Body of pancreas (tissue), 4 donors: ENCODE measurements at regions not wholly inside any gene's neighbourhood (a gene's known extent, or its start where the extent isn't known, plus 50 kb on each side); places are given as distances from the start of the nearest gene placed in this dataset.

Source experiments
- ATAC-seq: fragments of 150-250 bp; one replicate; pipeline ENCODE4 v1.9.1; 2016
- DNase-seq, 4 donors: peaks; one replicate each; pipeline ENCODE4 v3.0.0-alpha.2; 2019
- H3K27ac ChIP-seq, 4 donors: fragments of 200-600 bp; sonication (generic); 1 replicate in 3 of 4; 2 replicates in 1 of 4; pipeline versions ENCODE4 v1.5.1 to v1.6.1; 2016 to 2019; ENCODE audit warnings: mild to moderate bottlenecking in 1 of 4, mixed read lengths in 1 of 4, moderate library complexity in 1 of 4
- H3K27me3 ChIP-seq, 2 donors: fragments of 200-600 bp; sonication (generic); one replicate each; pipeline ENCODE4 v1.6.0; 2016; ENCODE audit warnings: mild to moderate bottlenecking in 1 of 2
- H3K36me3 ChIP-seq, 2 donors: fragments of 200-600 bp; sonication (generic); replicated peaks in 1 of 2; 2 replicates each; pipeline ENCODE4 v1.5.1; 2016; ENCODE audit warnings: low read depth in 2 of 2; ENCODE audit not compliant: insufficient read depth in 1 of 2
- H3K4me1 ChIP-seq: fragments of 200-600 bp; sonication (generic); one replicate; pipeline ENCODE4 v1.6.0; 2016
- H3K4me3 ChIP-seq, 2 donors: fragments of 200-600 bp; sonication (generic); 1 replicate in 1 of 2; 2 replicates in 1 of 2; pipeline ENCODE4 v1.5.1; 2016 to 2019
- H3K9me3 ChIP-seq, 3 donors: fragments of 200-600 bp; sonication (generic); 1 replicate in 2 of 3; 2 replicates in 1 of 3; pipeline ENCODE4 v1.5.1; 2016
- POLR2A ChIP-seq, 3 donors: fragments of 450-650 bp; IDR thresholded peaks; one replicate each; pipeline ENCODE4 v1.6.1; 2016; ENCODE audit warnings: antibody characterized with exemption in 3 of 3, mild to moderate bottlenecking in 2 of 3
- WGBS, 2 donors: methylation state at CpG; one replicate each; pipeline ENCODE4 v1.1.5; 2017; 5-methylcytosine and 5-hydroxymethylcytosine counted together
- intact Hi-C: fragments of 100-400 bp; cut with DNase I; formaldehyde crosslinking; loops from one replicate; pipeline ENCODE4 v1.15.1; 2023
- TF ChIP-seq, protein P1 (sequence below), 7 experiments: fragments of 450-650 bp in 4 of 7; fragments of 200-600 bp in 3 of 7; sonication (generic) in 3 of 7; IDR thresholded peaks; one replicate each; pipeline ENCODE4 v1.5.1; 2016 to 2019; ENCODE audit warnings: antibody characterized with exemption in 7 of 7

DNA sequence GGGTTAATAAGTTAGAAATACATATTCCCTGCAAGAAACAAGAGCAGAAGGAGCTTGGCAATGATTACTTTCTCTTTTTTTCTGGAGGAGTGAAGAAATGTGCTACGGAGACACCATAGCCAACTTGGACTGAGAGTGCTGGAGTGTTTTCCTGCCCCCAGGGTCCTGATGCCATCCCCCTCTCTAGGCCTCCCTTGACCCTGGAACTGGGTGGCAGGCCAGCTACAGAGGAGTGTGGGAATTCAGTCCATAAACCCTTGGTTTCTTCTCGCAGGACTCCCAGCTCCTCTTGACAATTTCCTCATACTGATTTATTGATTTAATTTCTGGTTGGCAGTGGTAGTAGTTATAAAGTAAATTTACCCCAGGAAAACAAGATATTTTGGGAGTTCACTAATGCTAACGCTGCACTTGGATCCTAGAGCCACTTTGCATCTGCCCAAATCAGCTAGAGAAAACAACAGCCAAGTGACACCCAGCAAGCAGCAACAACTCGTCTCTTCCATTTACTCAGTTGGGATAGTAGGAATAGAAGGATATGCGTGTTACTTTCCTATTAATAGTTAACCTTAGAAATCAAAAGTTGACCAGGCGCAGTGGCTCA lies 76.4 kb upstream of the CELF2 start:
- H3K9me3 ChIP-seq, result no peaks in the 10 kb centered on the region
- no peak for ATAC-seq
- TF ChIP-seq, protein P1, sequence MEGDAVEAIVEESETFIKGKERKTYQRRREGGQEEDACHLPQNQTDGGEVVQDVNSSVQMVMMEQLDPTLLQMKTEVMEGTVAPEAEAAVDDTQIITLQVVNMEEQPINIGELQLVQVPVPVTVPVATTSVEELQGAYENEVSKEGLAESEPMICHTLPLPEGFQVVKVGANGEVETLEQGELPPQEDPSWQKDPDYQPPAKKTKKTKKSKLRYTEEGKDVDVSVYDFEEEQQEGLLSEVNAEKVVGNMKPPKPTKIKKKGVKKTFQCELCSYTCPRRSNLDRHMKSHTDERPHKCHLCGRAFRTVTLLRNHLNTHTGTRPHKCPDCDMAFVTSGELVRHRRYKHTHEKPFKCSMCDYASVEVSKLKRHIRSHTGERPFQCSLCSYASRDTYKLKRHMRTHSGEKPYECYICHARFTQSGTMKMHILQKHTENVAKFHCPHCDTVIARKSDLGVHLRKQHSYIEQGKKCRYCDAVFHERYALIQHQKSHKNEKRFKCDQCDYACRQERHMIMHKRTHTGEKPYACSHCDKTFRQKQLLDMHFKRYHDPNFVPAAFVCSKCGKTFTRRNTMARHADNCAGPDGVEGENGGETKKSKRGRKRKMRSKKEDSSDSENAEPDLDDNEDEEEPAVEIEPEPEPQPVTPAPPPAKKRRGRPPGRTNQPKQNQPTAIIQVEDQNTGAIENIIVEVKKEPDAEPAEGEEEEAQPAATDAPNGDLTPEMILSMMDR (IDR thresholded peaks at IDR 0.05), result no peak
- no peak for TF ChIP-seq POLR2A (IDR thresholded peaks at IDR 0.05)
- no peak for DNase-seq
- intact Hi-C loops, result no loop called here
- no peaks in the 10 kb centered on the region for H3K27me3 ChIP-seq
- no peaks in the 10 kb centered on the region for H3K4me1 ChIP-seq
- 37 to 45% methylated on average over 6 of the region's 6 CpGs for WGBS, 2 donors
- H3K36me3 ChIP-seq, result no peaks in the 10 kb centered on the region
- H3K4me3 ChIP-seq, result no peak overlapping the region
- no peak overlapping the region for H3K27ac ChIP-seq

- intact Hi-C loops, result no loop called here
- 82 to 94% methylated on average over 1 of the region's 1 CpG for WGBS, 2 donors
- H3K9me3 ChIP-seq, result no peaks in the 10 kb centered on the region
- ATAC-seq (no peak), DNase-seq (no peak)
- H3K27ac ChIP-seq, result no peak overlapping the region
- no peaks in the 10 kb centered on the region for H3K36me3 ChIP-seq
- TF ChIP-seq, protein P1 (IDR thresholded peaks at IDR 0.05), result no peak
- no peak for TF ChIP-seq POLR2A (IDR thresholded peaks at IDR 0.05)
- H3K4me3 ChIP-seq, result no peak overlapping the region
- no peaks in the 10 kb centered on the region for H3K4me1 ChIP-seq
- H3K27me3 ChIP-seq, result no peaks in the 10 kb centered on the region
Observed at GRCh38 chr10:10942441-10942840, 75.2 kb upstream of the CELF2 start.

DNA sequence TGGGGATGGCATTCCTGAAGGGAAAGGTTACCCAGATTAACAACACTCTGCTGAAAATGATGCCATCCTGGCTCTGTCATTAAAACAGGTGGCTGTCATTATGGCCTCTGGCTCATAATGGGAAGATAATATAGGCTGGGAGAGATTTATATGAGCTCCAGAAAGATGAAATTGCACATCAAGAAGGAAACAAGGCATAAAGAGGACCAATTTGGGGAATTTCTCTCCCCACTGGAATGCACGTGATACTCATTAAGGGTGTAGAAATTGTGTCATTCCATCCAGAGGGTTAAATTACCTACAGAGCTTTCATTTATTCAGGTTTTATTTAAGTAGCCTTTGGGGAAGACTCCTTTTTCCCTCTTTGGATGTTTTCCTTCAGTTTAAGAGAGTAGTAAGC lies 71.6 kb upstream of the CELF2 start:
- no peak for DNase-seq
- intact Hi-C loops, result no loop called here
- no peak overlapping the region for H3K4me3 ChIP-seq
- H3K27me3 ChIP-seq, result no peaks in the 10 kb centered on the region
- H3K36me3 ChIP-seq, result no peaks in the 10 kb centered on the region
- H3K4me1 ChIP-seq, result no peaks in the 10 kb centered on the region
- ATAC-seq, result no peak
- TF ChIP-seq, protein P1 (IDR thresholded peaks at IDR 0.05), result no peak
- no peak for TF ChIP-seq POLR2A (IDR thresholded peaks at IDR 0.05)
- no peak overlapping the region for H3K27ac ChIP-seq
- 76 to 77% methylated on average over 1 of the region's 1 CpG for WGBS, 2 donors
- H3K9me3 ChIP-seq, result no peaks in the 10 kb centered on the region

DNA sequence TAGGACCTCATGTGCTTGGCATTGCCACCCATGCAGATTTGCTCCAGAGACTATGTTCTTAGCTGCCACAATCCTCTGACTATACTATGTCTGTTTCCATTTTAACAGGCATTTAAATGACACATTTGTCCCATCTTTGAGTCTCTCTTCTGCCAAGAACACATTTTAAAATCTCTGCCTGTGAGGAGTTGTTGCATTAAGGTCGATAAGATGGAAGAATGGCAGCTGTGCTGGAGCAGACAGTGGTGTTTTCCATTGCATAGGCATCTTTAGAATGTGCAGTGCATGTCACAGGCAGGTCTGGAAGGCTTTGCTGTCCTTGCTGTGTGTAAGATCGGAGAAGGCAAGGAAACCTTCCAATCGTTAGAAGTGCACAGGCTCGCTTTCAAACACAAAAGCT lies 70.9 kb upstream of the CELF2 start:
- TF ChIP-seq, protein P1 (IDR thresholded peaks at IDR 0.05), result no peak
- no peak for TF ChIP-seq POLR2A (IDR thresholded peaks at IDR 0.05)
- ATAC-seq (no peak), DNase-seq (no peak)
- no peaks in the 10 kb centered on the region for H3K27me3 ChIP-seq
- H3K36me3 ChIP-seq, result no peaks in the 10 kb centered on the region
- no peaks in the 10 kb centered on the region for H3K4me1 ChIP-seq
- no peak overlapping the region for H3K27ac ChIP-seq
- no peak overlapping the region for H3K4me3 ChIP-seq
- intact Hi-C loops, result no loop called here
- WGBS, 2 donors, result 54 to 67% methylated on average over 4 of the region's 4 CpGs
- no peaks in the 10 kb centered on the region for H3K9me3 ChIP-seq

- H3K27ac ChIP-seq, result no peak overlapping the region
Observed at GRCh38 chr10:10951675-10952074, 66.0 kb upstream of the CELF2 start.

More at GRCh38 chr10:10951675-10952074, 66.0 kb upstream of the CELF2 start:
- WGBS, 2 donors, result 90 to 92% methylated on average over 7 of the region's 7 CpGs
- intact Hi-C loops, result no loop called here
- Histone ChIP-seq H3K4me3 (no peak overlapping the region), H3K9me3 (no peaks in the 10 kb centered on the region), H3K36me3 (no peaks in the 10 kb centered on the region), H3K4me1 (no peaks in the 10 kb centered on the region), H3K27me3 (no peaks in the 10 kb centered on the region)
- TF ChIP-seq, protein P1 (IDR thresholded peaks at IDR 0.05), result no peak
- TF ChIP-seq POLR2A (IDR thresholded peaks at IDR 0.05), result no peak
- DNase-seq, result no peak
- ATAC-seq, result no peak
